ENCODE measurements at regions not wholly inside any gene's neighbourhood (a gene's known extent, or its start where the extent isn't known, plus 50 kb on each side); places are given as distances from the start of the nearest gene placed in this dataset.
"Not testable (repeated sequence)": the region's sequence is repeated elsewhere in the genome, so short reads cannot be mapped to it uniquely, and the experiment has no call there.

- DNase-seq, result not testable (repeated sequence)
Observed at GRCh38 chr21:13000390-13000789, 609.2 kb upstream of the POTED start.

GRCh38 chr21:13037716-13038115 lies 571.9 kb upstream of the POTED start:
- not testable (repeated sequence) for DNase-seq

GRCh38 chr21:13052816-13053215 lies 556.8 kb upstream of the POTED start:
- DNase-seq, result peak in 2 of 51 donors; percentile 0 to 2

All from hypothalamus (tissue), 51 donors.